Activated T-helper 17 cell treated with anti-CD3 and anti-CD28 coated beads, Interleukin-2, amount 50 U/mL, for 72 hours (primary cell): ENCODE measurements at regions not wholly inside any gene's neighbourhood (a gene's known extent, or its start where the extent isn't known, plus 50 kb on each side); places are given as distances from the start of the nearest gene placed in this dataset.
"Not testable (repeated sequence)": the region's sequence is repeated elsewhere in the genome, so short reads cannot be mapped to it uniquely, and the experiment has no call there.

Source experiments
- ATAC-seq: fragments of 150-1000 bp; cut with Tn5 transposase; replicated peaks from 2 replicates; pipeline ENCODE4 v1.10.0; 2021; ENCODE audit warnings: mild to moderate bottlenecking, moderate library complexity
- H3K27ac Mint-ChIP-seq: one replicate; pipeline ENCODE4 v1.8.0; 2022; ENCODE audit warnings: mixed read lengths
- H3K27me3 Mint-ChIP-seq: one replicate; pipeline ENCODE4 v1.8.0; 2022; ENCODE audit warnings: mixed read lengths
- H3K36me3 Mint-ChIP-seq: one replicate; pipeline ENCODE4 v1.8.0; 2022; ENCODE audit warnings: low read depth, mild to moderate bottlenecking, mixed read lengths
- H3K4me1 Mint-ChIP-seq: one replicate; pipeline ENCODE4 v1.8.0; 2022; ENCODE audit warnings: mixed read lengths
- H3K4me3 Mint-ChIP-seq: one replicate; pipeline ENCODE4 v1.8.0; 2022; ENCODE audit warnings: mild to moderate bottlenecking, mixed read lengths
- H3K9me3 Mint-ChIP-seq: one replicate; pipeline ENCODE4 v1.8.0; 2022; ENCODE audit warnings: mixed read lengths

- Mint-ChIP-seq H3K36me3 (no peaks in the 10 kb centered on the region), H3K4me3 (no peak overlapping the region), H3K9me3 (no peaks in the 10 kb centered on the region), H3K4me1 (no peaks in the 10 kb centered on the region), H3K27me3 (no peaks in the 10 kb centered on the region), H3K27ac (no peak overlapping the region)
- no peak for ATAC-seq
Observed at GRCh38 chr7:66528652-66529051, 100.0 kb upstream of the KCTD7 start.

GRCh38 chr7:66529883-66530610, 98.6 kb upstream of the KCTD7 start:
- Mint-ChIP-seq H3K36me3 (no peaks in the 10 kb centered on the region), H3K27ac (peak overlapping the region; percentile 41), H3K27me3 (no peaks in the 10 kb centered on the region), H3K9me3 (no peaks in the 10 kb centered on the region), H3K4me1 (no peaks in the 10 kb centered on the region), H3K4me3 (no peak overlapping the region)
- ATAC-seq = no peak

GRCh38 chr7:66535414-66536329, 93.0 kb upstream of the KCTD7 start:
- no peak for ATAC-seq
- no peak overlapping the region for H3K4me3 Mint-ChIP-seq
- no peaks in the 10 kb centered on the region for H3K4me1 Mint-ChIP-seq
- H3K27me3 Mint-ChIP-seq = no peaks in the 10 kb centered on the region
- H3K36me3 Mint-ChIP-seq = no peaks in the 10 kb centered on the region
- no peaks in the 10 kb centered on the region for H3K9me3 Mint-ChIP-seq
- no peak overlapping the region for H3K27ac Mint-ChIP-seq

- no peaks in the 10 kb centered on the region for H3K27me3 Mint-ChIP-seq
- no peak for ATAC-seq
- H3K36me3 Mint-ChIP-seq = peaks cover 9% of the 10 kb centered on the region
- H3K27ac Mint-ChIP-seq = no peak overlapping the region
- H3K4me3 Mint-ChIP-seq = no peak overlapping the region
- H3K4me1 Mint-ChIP-seq = no peaks in the 10 kb centered on the region
- H3K9me3 Mint-ChIP-seq = no peaks in the 10 kb centered on the region
Observed at GRCh38 chr7:66537380-66537779, 91.3 kb upstream of the KCTD7 start.

GRCh38 chr7:66537876-66538275, 90.8 kb upstream of the KCTD7 start:
- H3K27me3 Mint-ChIP-seq = no peaks in the 10 kb centered on the region
- no peak for ATAC-seq
- peaks cover 14% of the 10 kb centered on the region for H3K36me3 Mint-ChIP-seq
- peaks cover 4% of the 10 kb centered on the region for H3K4me1 Mint-ChIP-seq
- no peaks in the 10 kb centered on the region for H3K9me3 Mint-ChIP-seq
- no peak overlapping the region for H3K27ac Mint-ChIP-seq
- no peak overlapping the region for H3K4me3 Mint-ChIP-seq

GRCh38 chr7:66539264-66539623, 89.4 kb upstream of the KCTD7 start:
- H3K4me3 Mint-ChIP-seq = no peak overlapping the region
- no peak overlapping the region for H3K27ac Mint-ChIP-seq
- no peaks in the 10 kb centered on the region for H3K9me3 Mint-ChIP-seq
- peaks cover 4% of the 10 kb centered on the region for H3K4me1 Mint-ChIP-seq
- peaks cover 26% of the 10 kb centered on the region for H3K36me3 Mint-ChIP-seq
- ATAC-seq = no peak
- H3K27me3 Mint-ChIP-seq = no peaks in the 10 kb centered on the region

- Mint-ChIP-seq H3K27ac (no peak overlapping the region), H3K36me3 (peaks cover 30% of the 10 kb centered on the region), H3K4me3 (no peak overlapping the region), H3K4me1 (peaks cover 4% of the 10 kb centered on the region), H3K9me3 (no peaks in the 10 kb centered on the region), H3K27me3 (no peaks in the 10 kb centered on the region)
- ATAC-seq = no peak
Observed at GRCh38 chr7:66539902-66540375, 88.7 kb upstream of the KCTD7 start.

GRCh38 chr7:66542049-66542448, 86.6 kb upstream of the KCTD7 start:
- H3K27me3 Mint-ChIP-seq = no peaks in the 10 kb centered on the region
- H3K4me1 Mint-ChIP-seq = peaks cover 4% of the 10 kb centered on the region
- H3K36me3 Mint-ChIP-seq = peaks cover 44% of the 10 kb centered on the region
- ATAC-seq = no peak
- no peak overlapping the region for H3K27ac Mint-ChIP-seq
- no peak overlapping the region for H3K4me3 Mint-ChIP-seq
- no peaks in the 10 kb centered on the region for H3K9me3 Mint-ChIP-seq

- ATAC-seq = peak; percentile 43
- Mint-ChIP-seq H3K27ac (peak overlapping the region; percentile 52), H3K4me3 (no peak overlapping the region), H3K27me3 (no peaks in the 10 kb centered on the region), H3K9me3 (no peaks in the 10 kb centered on the region), H3K4me1 (peaks cover 4% of the 10 kb centered on the region), H3K36me3 (peaks cover 50% of the 10 kb centered on the region)
Observed at GRCh38 chr7:66542528-66543269, 86.0 kb upstream of the KCTD7 start.

GRCh38 chr7:66549466-66549865, 79.2 kb upstream of the KCTD7 start:
- Mint-ChIP-seq H3K36me3 (peaks cover 90% of the 10 kb centered on the region), H3K9me3 (no peaks in the 10 kb centered on the region), H3K4me1 (no peaks in the 10 kb centered on the region), H3K27me3 (no peaks in the 10 kb centered on the region), H3K4me3 (no peak overlapping the region), H3K27ac (no peak overlapping the region)
- ATAC-seq = no peak

- Mint-ChIP-seq H3K27me3 (no peaks in the 10 kb centered on the region), H3K9me3 (no peaks in the 10 kb centered on the region), H3K4me3 (no peak overlapping the region), H3K4me1 (no peaks in the 10 kb centered on the region), H3K36me3 (peaks cover 74% of the 10 kb centered on the region), H3K27ac (no peak overlapping the region)
- ATAC-seq = no peak
Observed at GRCh38 chr7:66553001-66553400, 75.7 kb upstream of the KCTD7 start.

- H3K4me1 Mint-ChIP-seq, H3K27ac Mint-ChIP-seq, H3K27me3 Mint-ChIP-seq, ATAC-seq, H3K4me3 Mint-ChIP-seq, H3K9me3 Mint-ChIP-seq: not testable (repeated sequence)
- H3K36me3 Mint-ChIP-seq = peaks cover 69% of the 10 kb centered on the region
Observed at GRCh38 chr7:66553675-66554074, 75.0 kb upstream of the KCTD7 start.

GRCh38 chr7:66554291-66554690, 74.4 kb upstream of the KCTD7 start:
- ATAC-seq, H3K27me3 Mint-ChIP-seq, H3K27ac Mint-ChIP-seq, H3K4me1 Mint-ChIP-seq, H3K4me3 Mint-ChIP-seq, H3K9me3 Mint-ChIP-seq: not testable (repeated sequence)
- H3K36me3 Mint-ChIP-seq = peaks cover 69% of the 10 kb centered on the region

GRCh38 chr7:66554842-66555430, 73.7 kb upstream of the KCTD7 start:
- not testable (repeated sequence) for H3K27me3 Mint-ChIP-seq, ATAC-seq, H3K27ac Mint-ChIP-seq, H3K4me1 Mint-ChIP-seq, H3K4me3 Mint-ChIP-seq, H3K9me3 Mint-ChIP-seq
- H3K36me3 Mint-ChIP-seq = peaks cover 69% of the 10 kb centered on the region
